ENCODE measurements at regions not wholly inside any gene's neighbourhood (a gene's known extent, or its start where the extent isn't known, plus 50 kb on each side); places are given as distances from the start of the nearest gene placed in this dataset.

DNA sequence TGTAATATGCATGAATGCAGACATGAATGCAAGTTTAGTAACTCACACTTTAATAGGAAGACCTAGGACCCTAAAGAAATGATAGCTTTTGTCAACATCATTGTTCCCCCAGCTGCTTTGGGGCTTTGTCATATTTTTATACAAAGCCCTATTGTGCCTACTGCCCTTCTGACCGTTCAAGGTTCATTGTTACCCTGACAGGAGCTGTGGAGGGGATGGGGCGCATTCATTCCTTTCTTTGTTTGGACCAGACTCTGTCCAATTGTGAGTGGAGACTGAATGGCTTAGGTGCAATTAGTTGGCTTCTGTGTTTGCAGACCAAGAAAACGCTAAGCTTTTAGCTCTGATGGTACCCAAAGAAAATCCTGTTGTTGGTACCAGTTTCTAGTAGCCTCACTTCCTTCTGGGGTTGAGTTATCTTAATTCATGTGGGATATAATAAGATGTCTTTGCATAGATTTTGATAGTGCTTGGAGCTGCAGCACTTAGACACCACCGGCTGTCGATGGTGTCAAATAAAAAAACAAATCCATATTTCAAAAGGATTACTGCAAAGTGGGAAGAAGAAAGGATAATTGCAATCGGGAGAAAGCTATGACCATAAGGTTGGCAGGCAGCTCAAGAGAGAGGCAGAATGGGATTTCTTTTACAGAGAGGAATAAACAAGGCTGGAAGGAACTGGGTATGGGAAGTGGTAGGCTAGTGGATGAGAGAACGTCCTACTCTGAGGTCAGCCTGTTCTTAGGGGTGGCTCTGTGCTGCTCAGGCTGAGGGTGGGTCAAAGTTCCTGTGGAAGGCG, 133.9 kb upstream of the TMTC4 start:
- Mint-ChIP-seq H3K36me3 (ENCODE audit: low read depth) (no peaks in the 10 kb centered on the region), H3K27ac (no peak overlapping the region), H3K27me3 (peaks cover 14% of the 10 kb centered on the region), H3K4me3 (no peak overlapping the region), H3K9me3 (ENCODE audit: low read depth) (no peaks in the 10 kb centered on the region), H3K4me1 (no peaks in the 10 kb centered on the region)
- no peak for DNase-seq
- CTCF ChIA-PET: no interaction called here
- POLR2A ChIA-PET: no interaction called here
- ATAC-seq: no peak
- intact Hi-C loops (cut with DNase I, micrococcal nuclease): no loop called here

DNA sequence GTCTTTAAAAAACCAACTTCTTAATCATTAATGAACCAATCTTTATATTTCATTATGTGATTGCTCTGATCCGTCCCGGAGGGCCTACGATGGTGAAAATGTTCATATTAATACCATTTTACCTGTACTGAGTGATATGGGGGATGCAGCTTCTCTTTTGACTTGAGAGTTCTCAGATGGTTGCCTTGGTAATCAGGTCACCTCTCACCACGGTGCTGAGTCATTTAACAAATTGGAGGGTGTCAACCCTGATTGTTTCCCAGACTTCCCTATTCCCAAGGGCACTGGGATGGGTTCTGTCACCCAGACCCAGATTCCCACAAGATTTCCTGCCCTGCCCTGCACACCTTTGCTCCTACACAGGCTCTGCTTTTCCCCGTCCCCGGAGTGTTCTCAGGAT, 128.5 kb upstream of the TMTC4 start:
- Mint-ChIP-seq H3K36me3 (ENCODE audit: low read depth) (no peaks in the 10 kb centered on the region), H3K27me3 (peaks cover 7% of the 10 kb centered on the region), H3K4me1 (no peaks in the 10 kb centered on the region), H3K27ac (no peak overlapping the region), H3K4me3 (no peak overlapping the region), H3K9me3 (ENCODE audit: low read depth) (no peaks in the 10 kb centered on the region)
- intact Hi-C loops (cut with DNase I, micrococcal nuclease): no loop called here
- no peak for ATAC-seq
- ChIA-PET POLR2A (no interaction called here), CTCF (no interaction called here)
- DNase-seq: no peak

DNA sequence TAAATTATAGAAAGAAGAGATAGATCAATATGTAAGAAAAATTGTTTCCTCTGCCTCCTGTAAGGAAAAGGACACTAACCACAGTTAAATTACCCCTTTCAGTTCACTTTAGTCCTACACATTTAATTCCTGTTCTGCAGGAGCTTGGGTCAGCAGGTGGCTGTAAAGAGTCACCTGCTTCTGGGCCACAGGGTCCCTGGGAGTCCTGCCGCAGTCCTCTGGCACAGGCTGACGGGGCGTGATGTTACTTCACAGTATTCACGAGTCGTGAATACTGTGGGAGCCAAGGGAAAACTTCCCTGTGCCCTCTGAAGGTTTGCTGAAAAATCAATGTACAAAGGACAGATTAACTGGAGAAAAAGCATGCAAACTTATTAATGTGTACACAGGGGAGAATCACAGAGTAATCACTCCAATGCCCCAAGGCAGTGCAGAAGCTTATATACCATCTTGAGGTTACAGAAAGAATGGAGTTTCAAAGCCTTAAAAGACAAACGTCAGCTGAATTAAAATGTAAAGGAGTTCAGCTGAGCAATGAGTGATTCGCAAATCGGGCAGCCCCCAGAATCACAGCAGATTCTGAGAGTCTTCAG, 125.8 kb upstream of the TMTC4 start:
- Mint-ChIP-seq H3K4me3 (no peak overlapping the region), H3K27me3 (peaks cover 5% of the 10 kb centered on the region), H3K4me1 (no peaks in the 10 kb centered on the region), H3K9me3 (ENCODE audit: low read depth) (peaks cover 6% of the 10 kb centered on the region), H3K36me3 (ENCODE audit: low read depth) (no peaks in the 10 kb centered on the region), H3K27ac (no peak overlapping the region)
- CTCF ChIA-PET: no interaction called here
- POLR2A ChIA-PET: no interaction called here
- no peak for DNase-seq
- no peak for ATAC-seq
- intact Hi-C loops (cut with DNase I, micrococcal nuclease): no loop called here

DNA sequence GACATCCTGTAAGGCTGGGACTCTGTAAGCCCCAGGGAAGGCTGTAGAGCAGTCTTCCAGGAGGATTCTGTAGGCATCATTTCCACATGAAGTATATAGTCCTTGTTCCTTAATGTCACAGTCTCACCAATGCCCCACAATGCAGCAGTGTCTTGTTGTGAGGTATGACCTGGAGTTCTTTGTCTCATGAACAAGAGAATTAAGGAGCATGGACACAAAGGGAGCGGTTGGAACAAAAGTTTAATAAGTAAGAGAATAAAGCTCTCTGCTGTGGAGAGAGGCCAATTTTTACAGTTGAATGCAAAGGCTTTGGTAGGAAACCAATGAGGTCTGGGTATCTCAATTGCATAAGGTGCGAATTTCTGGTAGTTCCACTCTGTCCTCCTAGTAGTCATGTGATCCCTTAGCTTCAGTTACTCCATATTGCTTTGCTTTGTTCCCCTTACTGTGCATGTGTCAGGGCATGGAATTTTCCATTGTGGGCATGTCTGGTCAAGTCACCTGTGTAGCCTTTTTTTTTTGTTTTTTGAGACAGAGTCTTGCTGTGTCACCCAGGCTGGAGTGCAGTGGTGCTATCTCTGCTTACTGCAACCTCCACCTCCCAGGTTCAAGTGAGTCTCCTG, 124.3 kb upstream of the TMTC4 start:
- DNase-seq (no peak), ATAC-seq (no peak)
- H3K27me3 Mint-ChIP-seq: peaks cover 5% of the 10 kb centered on the region
- H3K27ac Mint-ChIP-seq: no peak overlapping the region
- peaks cover 8% of the 10 kb centered on the region for H3K9me3 Mint-ChIP-seq (ENCODE audit: low read depth)
- POLR2A ChIA-PET: no interaction called here
- CTCF ChIA-PET: no interaction called here
- intact Hi-C loops (cut with DNase I, micrococcal nuclease): no loop called here
- H3K4me1 Mint-ChIP-seq: no peaks in the 10 kb centered on the region
- H3K4me3 Mint-ChIP-seq: no peak overlapping the region
- H3K36me3 Mint-ChIP-seq (ENCODE audit: low read depth): no peaks in the 10 kb centered on the region

DNA sequence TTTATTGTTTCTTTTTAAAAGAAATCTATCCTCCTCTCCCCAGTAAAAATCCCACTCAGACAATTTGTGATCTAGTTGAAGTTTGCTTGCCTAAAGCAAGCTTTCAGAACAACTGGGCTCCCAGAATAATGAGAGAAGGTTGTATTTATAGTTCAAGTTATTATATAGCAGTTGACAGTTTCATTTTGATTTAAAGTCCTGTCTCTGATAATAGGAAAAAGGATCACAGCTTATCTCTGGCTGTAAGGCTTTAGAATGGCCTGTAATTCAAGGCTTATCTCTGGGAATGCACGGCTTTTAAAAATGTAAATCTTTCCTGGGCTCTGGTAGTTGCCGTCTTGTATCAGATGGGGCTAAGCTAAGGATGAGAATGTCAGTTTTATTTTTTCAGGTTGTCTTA, 123.3 kb upstream of the TMTC4 start:
- POLR2A ChIA-PET: no interaction called here
- Mint-ChIP-seq H3K9me3 (ENCODE audit: low read depth) (peaks cover 8% of the 10 kb centered on the region), H3K4me1 (no peaks in the 10 kb centered on the region), H3K36me3 (ENCODE audit: low read depth) (no peaks in the 10 kb centered on the region), H3K4me3 (no peak overlapping the region), H3K27me3 (peaks cover 8% of the 10 kb centered on the region), H3K27ac (no peak overlapping the region)
- CTCF ChIA-PET: no interaction called here
- intact Hi-C loops (cut with DNase I, micrococcal nuclease): no loop called here
- no peak for ATAC-seq
- DNase-seq: no peak

DNA sequence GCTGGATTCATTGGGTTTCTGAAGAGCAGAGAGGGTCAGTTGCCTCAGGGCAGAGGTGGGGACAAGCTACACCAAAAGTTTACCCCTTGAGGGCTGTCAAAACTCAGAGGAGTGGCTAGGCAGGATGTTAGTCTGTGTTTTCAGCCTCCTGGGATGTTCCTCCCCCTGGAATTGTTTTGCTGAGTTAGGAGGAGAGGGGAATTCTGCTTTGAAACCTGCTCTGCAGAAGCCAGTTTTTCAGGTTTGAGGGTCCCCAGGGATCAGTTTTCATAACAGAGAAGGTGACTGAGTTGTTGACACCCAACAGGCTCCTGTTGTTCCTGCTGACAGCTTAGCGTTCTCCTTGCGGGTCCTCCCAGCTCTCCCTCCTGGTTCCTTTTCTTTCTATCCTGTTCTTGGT, 121.9 kb upstream of the TMTC4 start:
- H3K36me3 Mint-ChIP-seq (ENCODE audit: low read depth): no peaks in the 10 kb centered on the region
- no peaks in the 10 kb centered on the region for H3K4me1 Mint-ChIP-seq
- intact Hi-C loops (cut with DNase I, micrococcal nuclease): no loop called here
- peaks cover 12% of the 10 kb centered on the region for H3K27me3 Mint-ChIP-seq
- no peak overlapping the region for H3K27ac Mint-ChIP-seq
- H3K4me3 Mint-ChIP-seq: no peak overlapping the region
- peaks cover 12% of the 10 kb centered on the region for H3K9me3 Mint-ChIP-seq (ENCODE audit: low read depth)
- ATAC-seq (no peak), DNase-seq (no peak)
- POLR2A ChIA-PET: no interaction called here
- CTCF ChIA-PET: no interaction called here

DNA sequence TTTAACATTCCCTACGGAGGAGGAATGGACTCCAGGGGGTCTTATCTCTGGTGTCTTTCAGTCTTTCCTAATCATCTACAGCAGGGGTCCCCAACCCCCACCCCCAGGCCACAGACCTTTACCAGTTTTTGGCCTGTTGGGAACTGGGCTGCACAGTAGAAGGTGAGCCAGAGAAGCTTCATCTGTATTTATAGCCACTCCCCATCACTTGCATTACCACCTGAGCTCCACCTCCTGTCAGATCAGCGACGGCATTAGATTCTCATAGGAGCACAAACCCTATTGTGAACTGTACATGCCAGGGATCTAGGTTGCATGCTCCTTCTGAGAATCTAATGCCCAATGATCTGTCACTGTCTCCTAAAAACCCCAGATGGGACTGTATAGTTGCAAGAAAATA, 120.0 kb upstream of the TMTC4 start:
- Mint-ChIP-seq H3K27me3 (peaks cover 13% of the 10 kb centered on the region), H3K4me1 (no peaks in the 10 kb centered on the region), H3K9me3 (ENCODE audit: low read depth) (peaks cover 12% of the 10 kb centered on the region), H3K27ac (no peak overlapping the region), H3K4me3 (no peak overlapping the region), H3K36me3 (ENCODE audit: low read depth) (no peaks in the 10 kb centered on the region)
- ChIA-PET POLR2A (no interaction called here), CTCF (no interaction called here)
- no peak for ATAC-seq
- intact Hi-C loops (cut with DNase I, micrococcal nuclease): no loop called here
- no peak for DNase-seq

DNA sequence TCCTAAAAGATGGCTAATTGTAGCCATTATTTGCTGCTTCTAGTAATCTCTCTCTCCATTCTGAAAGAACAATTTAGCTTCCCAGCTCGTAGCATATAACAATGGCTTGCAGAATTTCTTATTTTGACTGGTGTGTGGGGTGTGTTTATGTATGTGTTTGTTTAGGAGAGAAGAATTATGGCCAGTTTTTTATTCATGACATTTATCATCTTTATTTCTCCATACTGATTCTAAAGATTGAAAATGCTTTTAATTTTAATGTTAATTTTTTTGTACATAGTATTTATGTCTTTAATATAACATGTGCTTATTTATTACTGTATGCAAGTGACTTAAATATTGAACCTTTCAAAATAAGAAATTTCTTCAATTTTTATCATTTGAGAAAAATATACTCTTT, 115.8 kb upstream of the TMTC4 start:
- ChIA-PET CTCF (interaction anchor here (1.0 kb wide), 1 partner anchor 218 kb away, joined by 4 read pairs; no protein-coding TSS in a partner anchor), POLR2A (no interaction called here)
- Mint-ChIP-seq H3K9me3 (ENCODE audit: low read depth) (peaks cover 6% of the 10 kb centered on the region), H3K36me3 (ENCODE audit: low read depth) (no peaks in the 10 kb centered on the region), H3K27ac (no peak overlapping the region), H3K4me1 (no peaks in the 10 kb centered on the region), H3K27me3 (peaks cover 28% of the 10 kb centered on the region), H3K4me3 (no peak overlapping the region)
- ATAC-seq (no peak), DNase-seq (no peak)
- intact Hi-C loops (cut with DNase I, micrococcal nuclease): no loop called here

DNA sequence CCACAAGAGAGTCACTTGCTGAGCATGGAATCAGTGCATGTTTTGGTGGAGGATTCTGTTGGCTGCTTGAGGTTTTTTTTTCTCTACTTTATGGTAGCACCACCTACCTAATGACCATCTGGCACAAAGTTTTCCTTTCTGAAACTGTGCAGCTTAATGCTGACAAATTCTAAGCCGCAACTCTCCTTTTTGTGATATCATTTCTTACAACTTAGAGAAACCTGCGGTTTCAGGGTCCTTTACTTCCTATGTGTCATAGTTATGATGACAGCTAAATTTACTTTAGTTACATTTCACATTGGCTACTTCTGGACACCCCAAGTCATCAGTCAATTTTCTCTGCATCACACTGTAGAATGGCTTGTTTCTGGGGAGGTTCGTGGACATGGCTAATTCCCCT, 115.4 kb upstream of the TMTC4 start:
- intact Hi-C loops (cut with DNase I, micrococcal nuclease): no loop called here
- Mint-ChIP-seq H3K4me1 (no peaks in the 10 kb centered on the region), H3K9me3 (ENCODE audit: low read depth) (peaks cover 6% of the 10 kb centered on the region), H3K4me3 (no peak overlapping the region), H3K36me3 (ENCODE audit: low read depth) (no peaks in the 10 kb centered on the region), H3K27ac (no peak overlapping the region), H3K27me3 (peaks cover 28% of the 10 kb centered on the region)
- POLR2A ChIA-PET: no interaction called here
- DNase-seq: no peak
- CTCF ChIA-PET: no interaction called here
- peak; percentile 23 for ATAC-seq

DNA sequence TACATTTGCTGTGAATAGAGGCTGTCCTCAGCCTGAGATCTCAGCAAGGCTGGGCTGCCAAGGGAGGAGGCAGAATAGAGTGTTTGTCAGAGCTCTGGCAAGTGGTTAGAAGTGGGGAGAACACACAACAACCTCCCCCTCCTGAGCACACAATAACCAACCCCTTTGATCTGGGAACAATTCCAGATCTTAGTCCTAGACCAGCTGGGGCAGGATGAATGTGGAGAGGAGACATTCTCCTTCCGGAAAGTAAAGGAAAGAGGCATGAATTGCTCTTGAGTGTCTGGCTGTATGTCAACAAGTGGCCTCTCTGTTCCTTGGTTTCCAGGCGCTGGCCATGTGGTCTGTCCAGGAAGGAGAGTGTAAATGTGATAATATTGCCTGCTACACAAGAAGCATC, 114.9 kb upstream of the TMTC4 start:
- H3K4me3 Mint-ChIP-seq: no peak overlapping the region
- H3K27ac Mint-ChIP-seq: no peak overlapping the region
- H3K27me3 Mint-ChIP-seq: peaks cover 28% of the 10 kb centered on the region
- peaks cover 6% of the 10 kb centered on the region for H3K9me3 Mint-ChIP-seq (ENCODE audit: low read depth)
- ATAC-seq (no peak), DNase-seq (no peak)
- no peaks in the 10 kb centered on the region for H3K36me3 Mint-ChIP-seq (ENCODE audit: low read depth)
- ChIA-PET CTCF (no interaction called here), POLR2A (no interaction called here)
- no peaks in the 10 kb centered on the region for H3K4me1 Mint-ChIP-seq
- intact Hi-C loops (cut with DNase I, micrococcal nuclease): no loop called here

DNA sequence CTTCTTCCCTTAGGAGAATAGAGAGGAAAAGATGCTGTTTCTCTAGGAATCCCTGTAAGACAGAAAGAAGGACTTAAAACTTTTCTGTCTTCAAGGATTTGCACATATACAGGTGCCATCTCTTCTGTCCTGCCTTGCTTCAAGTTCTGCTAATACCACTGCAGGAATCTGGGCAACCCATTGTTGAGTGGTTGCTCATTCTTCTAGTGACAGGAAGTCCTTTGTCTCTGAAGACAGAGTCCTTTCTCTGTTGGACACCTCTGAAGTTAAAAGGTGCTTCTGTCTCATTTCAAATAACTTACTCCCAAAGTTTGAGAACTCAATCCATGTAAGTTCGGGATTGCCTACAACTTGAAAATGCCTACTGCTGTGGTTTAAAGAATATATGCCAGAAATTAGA, 114.4 kb upstream of the TMTC4 start:
- H3K4me3 Mint-ChIP-seq: no peak overlapping the region
- intact Hi-C loops (cut with DNase I, micrococcal nuclease): no loop called here
- POLR2A ChIA-PET: no interaction called here
- H3K36me3 Mint-ChIP-seq (ENCODE audit: low read depth): no peaks in the 10 kb centered on the region
- H3K4me1 Mint-ChIP-seq: no peaks in the 10 kb centered on the region
- DNase-seq: no peak
- H3K27me3 Mint-ChIP-seq: peaks cover 32% of the 10 kb centered on the region
- peaks cover 4% of the 10 kb centered on the region for H3K9me3 Mint-ChIP-seq (ENCODE audit: low read depth)
- ATAC-seq: no peak
- CTCF ChIA-PET: no interaction called here
- no peak overlapping the region for H3K27ac Mint-ChIP-seq

DNA sequence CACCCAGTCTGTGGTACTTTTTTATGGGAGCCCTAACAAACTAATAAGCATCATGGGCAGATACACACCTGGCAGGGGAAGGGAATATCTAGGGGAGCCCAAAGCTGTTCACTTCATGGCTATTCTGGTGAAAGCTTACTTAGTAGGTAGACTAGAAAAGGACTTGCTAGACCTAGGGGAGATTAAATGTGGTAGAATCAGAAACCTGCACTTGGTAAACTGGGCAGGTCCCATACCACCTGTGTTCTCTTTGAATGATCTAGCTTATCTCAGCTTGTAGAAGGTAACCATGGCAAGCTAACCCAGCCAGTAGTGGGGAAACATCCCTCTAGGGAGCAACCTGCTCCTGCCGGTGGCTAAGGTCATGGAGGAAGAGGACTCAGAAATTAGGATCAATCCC, 113.9 kb upstream of the TMTC4 start:
- ATAC-seq (no peak), DNase-seq (no peak)
- Mint-ChIP-seq H3K4me3 (no peak overlapping the region), H3K36me3 (ENCODE audit: low read depth) (no peaks in the 10 kb centered on the region), H3K27me3 (peaks cover 32% of the 10 kb centered on the region), H3K9me3 (ENCODE audit: low read depth) (peaks cover 4% of the 10 kb centered on the region), H3K27ac (no peak overlapping the region), H3K4me1 (no peaks in the 10 kb centered on the region)
- intact Hi-C loops (cut with DNase I, micrococcal nuclease): no loop called here
- POLR2A ChIA-PET: no interaction called here
- CTCF ChIA-PET: no interaction called here
